GM23248 (cell line): ENCODE measurements at regions not wholly inside any gene's neighbourhood (a gene's known extent, or its start where the extent isn't known, plus 50 kb on each side); places are given as distances from the start of the nearest gene placed in this dataset.

Experiments used
- EZH2 ChIP-seq: fragments of 200-600 bp; sonication (generic); IDR thresholded peaks from 2 replicates; pipeline ENCODE4 v1.6.1; 2018; ENCODE audit warnings: antibody characterized with exemption, mild to moderate bottlenecking; ENCODE audit not compliant: insufficient read depth, poor library complexity, severe bottlenecking
- EZH2phosphoT487 ChIP-seq: fragments of 200-600 bp; sonication (generic); IDR thresholded peaks from 2 replicates; pipeline ENCODE4 v1.6.1; 2018; ENCODE audit warnings: antibody characterized with exemption, moderate library complexity, mild to moderate bottlenecking, low read depth; ENCODE audit not compliant: insufficient read depth

DNA sequence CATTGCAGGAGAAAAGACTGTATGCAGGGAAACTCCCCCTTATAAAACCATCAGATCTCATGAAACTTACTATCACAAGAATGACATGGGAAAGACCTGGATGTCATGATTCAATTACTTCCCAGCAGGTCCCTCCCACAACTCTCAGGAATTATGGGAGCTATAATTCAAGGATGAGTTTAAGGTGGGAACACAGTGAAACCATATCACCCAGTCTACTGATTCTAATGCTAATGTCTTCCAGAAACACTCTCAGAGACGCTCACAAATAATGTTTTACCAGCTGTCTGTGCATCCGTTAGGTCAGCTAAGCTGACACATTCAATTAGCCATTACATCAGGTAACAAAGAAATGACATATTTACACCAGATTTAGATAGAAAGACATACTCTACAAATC, 637.9 kb downstream of the NLGN4Y start:
- no peak for TF ChIP-seq EZH2phosphoT487
- no peak for TF ChIP-seq EZH2
